ENCODE measurements at regions not wholly inside any gene's neighbourhood (a gene's known extent, or its start where the extent isn't known, plus 50 kb on each side); places are given as distances from the start of the nearest gene placed in this dataset.

- H3K27ac ChIP-seq = no peak overlapping the region
- no peak for DNase-seq
- no peak for TF ChIP-seq CTCF (IDR thresholded peaks at IDR 0.05; ENCODE audit: low read depth, low read length, missing control alignments)
- no peaks in the 10 kb centered on the region for H3K36me3 ChIP-seq (replicated peaks)
- H3K27me3 ChIP-seq (replicated peaks) = no peaks in the 10 kb centered on the region
- in situ Hi-C loops (cut with HindIII; ENCODE audit: low pct_ligation_motif_present, low sequenced_read_pairs) = no loop called here
- H3K4me3 ChIP-seq (ENCODE audit: low read depth, low read length) = no peak overlapping the region
Measured at GRCh38 chr10:125261491-125262186, 101.3 kb upstream of the CTBP2 start.

- no peak for TF ChIP-seq CTCF (IDR thresholded peaks at IDR 0.05; ENCODE audit: low read depth, low read length, missing control alignments)
Measured at GRCh38 chr10:125260260-125260659, 99.9 kb upstream of the CTBP2 start.

GRCh38 chr10:125259651-125260050 is 99.3 kb upstream of the CTBP2 start:
- no peak overlapping the region for H3K27ac ChIP-seq
- in situ Hi-C loops (cut with HindIII; ENCODE audit: low pct_ligation_motif_present, low sequenced_read_pairs) = no loop called here
- no peak overlapping the region for H3K4me3 ChIP-seq (ENCODE audit: low read depth, low read length)
- H3K36me3 ChIP-seq (replicated peaks) = no peaks in the 10 kb centered on the region
- no peak for DNase-seq
- no peak for TF ChIP-seq CTCF (IDR thresholded peaks at IDR 0.05; ENCODE audit: low read depth, low read length, missing control alignments)
- no peaks in the 10 kb centered on the region for H3K27me3 ChIP-seq (replicated peaks)

More at GRCh38 chr10:125260260-125260659, 99.9 kb upstream of the CTBP2 start:
- Histone ChIP-seq H3K27me3 (replicated peaks) (no peaks in the 10 kb centered on the region), H3K36me3 (replicated peaks) (no peaks in the 10 kb centered on the region), H3K27ac (no peak overlapping the region), H3K4me3 (ENCODE audit: low read depth, low read length) (no peak overlapping the region)
- DNase-seq = no peak
- in situ Hi-C loops (cut with HindIII; ENCODE audit: low pct_ligation_motif_present, low sequenced_read_pairs) = no loop called here

- in situ Hi-C loops (cut with HindIII; ENCODE audit: low pct_ligation_motif_present, low sequenced_read_pairs) = no loop called here
- no peak for TF ChIP-seq CTCF (IDR thresholded peaks at IDR 0.05; ENCODE audit: low read depth, low read length, missing control alignments)
- DNase-seq = no peak
- Histone ChIP-seq H3K36me3 (replicated peaks) (no peaks in the 10 kb centered on the region), H3K27ac (no peak overlapping the region), H3K27me3 (replicated peaks) (no peaks in the 10 kb centered on the region), H3K4me3 (ENCODE audit: low read depth, low read length) (no peak overlapping the region)
Measured at GRCh38 chr10:125258676-125259075, 98.3 kb upstream of the CTBP2 start.

- in situ Hi-C loops (cut with HindIII; ENCODE audit: low pct_ligation_motif_present, low sequenced_read_pairs) = no loop called here
Measured at GRCh38 chr10:125257521-125258108, 97.3 kb upstream of the CTBP2 start.

More at GRCh38 chr10:125257521-125258108, 97.3 kb upstream of the CTBP2 start:
- TF ChIP-seq CTCF (IDR thresholded peaks at IDR 0.05; ENCODE audit: low read depth, low read length, missing control alignments) = no peak
- no peaks in the 10 kb centered on the region for H3K36me3 ChIP-seq (replicated peaks)
- H3K27me3 ChIP-seq (replicated peaks) = no peaks in the 10 kb centered on the region
- H3K4me3 ChIP-seq (ENCODE audit: low read depth, low read length) = no peak overlapping the region
- no peak overlapping the region for H3K27ac ChIP-seq
- no peak for DNase-seq
